SH-SY5Y (cell line): ENCODE measurements at regions not wholly inside any gene's neighbourhood (a gene's known extent, or its start where the extent isn't known, plus 50 kb on each side); places are given as distances from the start of the nearest gene placed in this dataset.

ENCODE experiments used
- GATA2 ChIP-seq: IDR thresholded peaks from 2 replicates; pipeline ENCODE4 v1.6.1; 2011; ENCODE audit warnings: mild to moderate bottlenecking, low read depth, low read length
- GATA3 ChIP-seq: IDR thresholded peaks from 2 replicates; pipeline ENCODE4 v1.6.1; 2011; ENCODE audit warnings: low read depth, mild to moderate bottlenecking, low read length, moderate library complexity

- TF ChIP-seq GATA3 (no peak), GATA2 (no peak)
Observed at GRCh38 chr1:58090640-58091039, 455.9 kb downstream of the OMA1 start.

DNA sequence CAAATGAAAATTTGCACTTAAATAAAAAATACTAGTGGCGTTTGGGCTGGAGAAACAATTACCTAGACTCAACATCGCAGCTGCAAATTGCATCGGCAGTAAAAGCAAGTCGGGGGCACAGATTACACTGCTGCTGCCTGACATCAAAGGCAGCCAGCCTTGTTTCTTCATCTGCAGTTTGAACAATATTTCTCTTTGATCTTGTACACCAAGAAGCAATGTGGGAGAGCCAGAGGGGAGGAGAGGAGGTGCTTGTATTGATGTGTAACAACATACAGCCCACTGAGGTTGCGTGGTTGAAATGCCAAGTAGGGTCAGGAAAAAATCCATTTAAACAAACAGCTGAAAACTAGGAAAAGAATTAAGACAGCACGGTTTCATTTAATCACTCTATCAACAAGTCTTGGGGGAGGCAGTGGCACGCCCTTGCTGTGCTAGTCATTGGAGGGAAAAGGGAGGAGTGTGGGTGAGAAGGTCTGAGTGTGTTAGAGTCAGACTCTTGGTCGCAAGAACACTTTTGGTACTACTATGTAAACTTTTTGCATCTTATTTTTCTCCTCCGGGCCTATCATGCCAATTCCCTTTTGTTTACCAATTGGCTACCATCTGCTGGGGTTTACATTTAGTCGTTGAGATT, 456.5 kb downstream of the OMA1 start:
- TF ChIP-seq GATA3 (no peak), GATA2 (no peak)

- TF ChIP-seq GATA2: no peak
- TF ChIP-seq GATA3: no peak
Observed at GRCh38 chr1:58084266-58084665, 462.3 kb downstream of the OMA1 start.

GRCh38 chr1:58082596-58082995, 463.9 kb downstream of the OMA1 start:
- TF ChIP-seq GATA2 (no peak), GATA3 (no peak)

DNA sequence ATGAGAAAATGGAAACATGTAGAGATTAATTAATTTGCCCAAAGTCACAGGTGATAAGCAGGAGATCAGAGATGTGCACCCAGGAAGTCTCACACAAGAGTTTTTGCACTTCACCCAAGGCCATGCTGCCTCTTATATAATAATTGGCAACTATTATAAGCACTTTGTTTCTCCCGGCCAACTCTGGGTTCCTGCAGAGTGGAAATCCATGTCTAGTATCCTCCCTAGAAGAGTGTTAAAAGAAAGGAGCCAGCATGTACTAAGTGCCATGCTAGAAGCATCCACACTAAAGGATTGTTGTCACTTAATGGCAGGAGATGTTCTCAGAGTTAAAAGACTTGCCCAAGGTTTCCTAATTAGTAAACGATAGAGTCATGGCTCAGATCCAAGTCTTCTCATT, 470.3 kb downstream of the OMA1 start:
- TF ChIP-seq GATA2 (no peak), GATA3 (no peak)

GRCh38 chr1:58075188-58075578, 471.3 kb downstream of the OMA1 start:
- TF ChIP-seq GATA2: no peak
- no peak for TF ChIP-seq GATA3

DNA sequence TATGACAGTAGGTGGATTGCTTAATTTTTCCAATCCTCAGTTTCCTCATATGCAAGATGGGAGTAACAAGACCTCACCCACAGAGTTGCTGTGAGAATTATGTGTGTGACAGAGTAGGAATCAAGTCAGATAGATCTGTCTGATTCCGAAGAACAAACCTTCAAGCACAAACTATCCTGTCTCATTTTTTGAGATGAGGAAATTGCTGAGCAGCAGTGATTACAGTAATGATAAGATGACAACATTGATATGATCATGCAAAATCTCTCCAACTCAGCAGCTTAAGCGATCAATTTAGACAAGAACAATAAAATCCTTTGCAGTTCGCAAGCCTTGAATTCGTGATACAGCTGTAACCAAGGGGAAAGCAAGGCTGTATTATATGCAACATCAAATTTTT, 474.1 kb downstream of the OMA1 start:
- TF ChIP-seq GATA2 (no peak), GATA3 (no peak)

GRCh38 chr1:58067082-58067481, 479.4 kb downstream of the OMA1 start:
- no peak for TF ChIP-seq GATA3
- TF ChIP-seq GATA2: no peak

- TF ChIP-seq GATA2: no peak
- TF ChIP-seq GATA3: no peak
Observed at GRCh38 chr1:58065520-58065919, 481.0 kb downstream of the OMA1 start.

DNA sequence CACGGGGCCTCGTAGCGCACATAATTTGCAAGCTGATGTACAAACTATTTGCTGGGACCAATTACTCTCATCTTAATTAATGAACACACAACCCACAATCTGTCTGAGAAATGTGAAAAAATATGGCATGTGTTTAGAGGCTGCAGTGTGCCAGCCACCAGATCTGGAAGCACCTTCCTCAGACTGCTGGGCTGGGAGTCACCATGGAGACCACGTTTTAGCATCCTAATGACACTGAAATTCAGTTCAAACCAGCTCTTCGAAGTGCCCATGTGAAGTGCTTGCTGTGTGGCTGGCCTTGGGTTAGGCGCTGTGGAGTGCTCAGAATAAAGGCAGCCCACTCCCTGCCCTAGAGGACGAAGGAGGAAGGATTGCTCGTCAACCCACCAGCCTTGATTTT, 482.4 kb downstream of the OMA1 start:
- TF ChIP-seq GATA3 (no peak), GATA2 (no peak)

DNA sequence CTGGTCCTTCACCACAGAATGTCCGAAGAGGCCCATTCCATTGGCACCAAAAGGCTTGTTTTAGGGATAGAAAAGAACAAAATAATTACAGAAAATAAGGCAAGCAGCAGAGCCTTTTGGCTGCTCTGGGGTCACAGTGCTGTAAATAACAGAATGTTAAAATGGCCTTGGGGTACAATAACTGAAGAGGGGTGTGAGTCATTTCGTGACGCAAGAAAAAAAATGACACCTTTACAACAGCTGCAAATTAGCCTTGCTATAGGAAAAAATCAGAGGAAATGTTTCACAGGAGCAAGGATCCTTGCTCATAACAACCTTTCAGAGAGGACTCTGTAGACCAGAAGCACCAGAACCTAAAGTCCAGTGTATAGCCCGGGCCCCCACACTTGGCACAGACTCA, 483.4 kb downstream of the OMA1 start:
- TF ChIP-seq GATA3: no peak
- TF ChIP-seq GATA2: no peak

DNA sequence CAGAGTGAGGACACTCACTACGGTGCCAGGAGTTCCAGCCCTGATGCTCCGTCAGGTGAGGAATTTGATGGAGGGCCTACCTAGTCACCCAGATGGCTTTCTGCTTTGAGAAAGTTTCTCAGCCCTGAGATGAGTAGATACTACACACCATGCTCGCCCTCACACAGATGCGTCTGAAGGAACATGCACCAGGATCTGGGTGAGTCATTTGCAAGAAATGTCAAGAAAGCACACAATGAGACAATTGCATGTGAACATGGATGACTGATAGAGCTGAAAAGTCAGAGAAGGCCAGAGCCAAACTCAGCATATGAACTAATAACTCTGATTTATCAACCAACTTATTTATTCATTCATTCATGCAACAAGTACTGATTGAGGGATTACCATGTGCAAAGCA, 483.9 kb downstream of the OMA1 start:
- TF ChIP-seq GATA2 (no peak), GATA3 (no peak)

GRCh38 chr1:58060559-58061170, 485.9 kb downstream of the OMA1 start:
- TF ChIP-seq GATA3: no peak

DNA sequence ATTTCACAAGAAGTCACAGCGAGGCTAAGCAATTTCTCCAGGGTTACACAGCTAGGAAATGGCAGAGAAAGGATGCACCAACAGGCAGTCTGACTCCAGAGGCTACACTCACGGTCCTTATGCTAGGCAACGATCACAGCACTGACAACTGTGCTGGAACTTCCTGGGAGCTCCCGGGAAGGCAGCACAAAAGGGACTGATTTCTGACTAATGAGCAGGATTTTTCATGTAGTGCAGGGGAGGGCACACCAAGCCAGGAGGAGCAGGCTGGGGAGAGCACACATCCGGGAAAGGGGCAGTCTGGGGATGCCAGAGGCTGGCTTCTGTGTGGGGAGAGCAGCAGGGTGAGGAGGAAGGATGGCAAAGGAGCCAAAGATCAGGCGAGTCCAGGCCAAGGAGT, 486.7 kb downstream of the OMA1 start:
- TF ChIP-seq GATA2 (no peak), GATA3 (no peak)

- TF ChIP-seq GATA3 (no peak), GATA2 (no peak)
Observed at GRCh38 chr1:58058323-58058722, 488.2 kb downstream of the OMA1 start.

- TF ChIP-seq GATA2: no peak
- TF ChIP-seq GATA3: no peak
Observed at GRCh38 chr1:58057826-58058225, 488.7 kb downstream of the OMA1 start.
